ENCODE measurements at regions not wholly inside any gene's neighbourhood (a gene's known extent, or its start where the extent isn't known, plus 50 kb on each side); places are given as distances from the start of the nearest gene placed in this dataset.

DNA sequence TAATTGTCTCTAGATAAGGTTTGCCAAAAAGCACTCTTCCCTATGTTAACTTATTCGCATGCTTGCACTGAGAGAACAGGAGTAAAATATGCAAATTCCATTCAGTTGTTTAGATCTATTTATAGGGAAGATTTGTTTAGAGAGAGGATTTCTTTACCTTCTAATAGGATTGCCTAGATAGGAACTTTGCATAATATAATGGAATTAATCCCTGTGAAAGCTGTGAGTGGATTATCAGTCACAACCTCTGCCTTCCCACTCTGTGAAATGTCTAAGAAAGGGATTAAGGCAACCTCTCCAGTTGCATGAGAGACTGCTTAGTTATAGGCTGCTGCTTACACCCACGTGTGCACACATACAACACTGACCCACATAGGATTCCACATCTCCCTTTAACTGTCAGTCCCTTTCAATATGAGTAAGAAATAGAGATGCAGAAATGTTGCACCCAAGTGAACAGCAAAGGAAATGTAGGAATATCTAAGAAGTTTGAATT is 83.2 kb downstream of the ALG10B start:
- TF ChIP-seq SP3 (tag by site-specific recombination; IDR thresholded peaks at IDR 0.05) = no peak
- CTCF ChIA-PET = no interaction called here
- Histone ChIP-seq H3K36me3 (ENCODE audit: control insufficient read depth in 2 of 2, insufficient read depth in 1 of 2, low read length in 2 of 2) (no peaks in the 10 kb centered on the region), H3K9me3 (ENCODE audit: control insufficient read depth, insufficient read depth, low read depth, low read length) (no peaks in the 10 kb centered on the region), H3K4me1 (ENCODE audit: control insufficient read depth, insufficient read depth, low read length) (no peaks in the 10 kb centered on the region), H3K27ac (ENCODE audit: extremely low read depth, low read depth, low read length) (no peak overlapping the region), H3K4me3 (ENCODE audit: low read depth, low read length) (no peak overlapping the region)
- POLR2A ChIA-PET = no interaction called here

DNA sequence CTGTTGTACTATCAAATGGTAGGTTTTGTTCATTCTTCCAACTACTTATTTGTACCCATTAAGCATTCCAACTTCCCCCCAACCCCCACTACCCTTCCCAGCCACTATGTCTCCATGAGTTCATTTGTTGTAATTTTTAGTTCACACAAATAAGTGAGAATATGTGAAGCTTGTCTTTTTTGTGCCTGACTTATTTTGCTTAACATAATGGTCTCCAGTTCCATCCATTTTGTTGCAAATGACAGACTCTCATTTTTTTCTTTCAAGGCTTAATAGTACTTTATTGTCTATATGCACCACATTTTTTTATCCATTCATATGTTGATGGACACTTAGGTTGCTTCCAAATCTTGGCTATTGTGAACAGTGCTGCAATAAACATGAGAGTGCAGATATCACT is 86.2 kb downstream of the ALG10B start:
- no peak for TF ChIP-seq ZNF707 (tag by site-specific recombination; IDR thresholded peaks at IDR 0.05)
- TF ChIP-seq ZNF274 (IDR thresholded peaks at IDR 0.05; ENCODE audit: low read length) = no peak
- TF ChIP-seq ZNF274 (tag by site-specific recombination; IDR thresholded peaks at IDR 0.05; ENCODE audit: borderline replicate concordance) = no peak
- no peak for TF ChIP-seq ZNF776 (tag by site-specific recombination; IDR thresholded peaks at IDR 0.05; ENCODE audit: borderline replicate concordance)
- TF ChIP-seq ZNF335 (tag by site-specific recombination; conservative IDR thresholded peaks at IDR 0.05) = no peak
- no peak for TF ChIP-seq ZNF24 (tag by site-specific recombination; IDR thresholded peaks at IDR 0.05)
- no peak for TF ChIP-seq ZNF558 (tag by site-specific recombination; IDR thresholded peaks at IDR 0.05)
- TF ChIP-seq ZNF366 (tag by site-specific recombination; conservative IDR thresholded peaks at IDR 0.05) = no peak
- TF ChIP-seq ZNF202 (tag by site-specific recombination; IDR thresholded peaks at IDR 0.05; ENCODE audit: borderline replicate concordance) = no peak
- no peak for TF ChIP-seq OSR2 (tag by site-specific recombination; IDR thresholded peaks at IDR 0.05)
- no peak for TF ChIP-seq ZBTB11 (tag by site-specific recombination; conservative IDR thresholded peaks at IDR 0.05; ENCODE audit: low read depth)
- CTCF ChIA-PET = no interaction called here

DNA sequence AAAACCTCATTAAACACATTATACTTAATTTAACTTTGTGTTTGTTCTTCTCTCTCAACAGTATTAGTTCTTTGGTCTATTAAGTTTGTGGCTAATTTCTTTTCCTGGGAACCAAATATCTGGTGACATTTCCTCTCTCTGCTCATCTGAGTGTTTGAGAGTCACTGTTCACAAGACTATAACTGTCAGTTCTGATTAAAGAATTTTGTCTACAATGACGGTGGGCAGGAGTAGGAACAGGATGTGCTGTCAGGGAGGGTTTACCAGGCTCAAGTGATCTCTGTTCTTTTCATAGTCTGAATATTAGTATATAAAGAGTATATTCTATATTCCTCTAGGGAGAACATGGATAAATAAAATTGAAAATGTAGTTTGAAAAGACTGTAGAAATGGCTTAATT is 92.9 kb downstream of the ALG10B start:
- H3K9me3 ChIP-seq (ENCODE audit: control insufficient read depth, insufficient read depth, low read depth, low read length) = no peaks in the 10 kb centered on the region
- no peak overlapping the region for H3K4me3 ChIP-seq (ENCODE audit: low read depth, low read length)
- no peaks in the 10 kb centered on the region for H3K4me1 ChIP-seq (ENCODE audit: control insufficient read depth, insufficient read depth, low read length)
- no peaks in the 10 kb centered on the region for H3K36me3 ChIP-seq (ENCODE audit: control insufficient read depth in 2 of 2, insufficient read depth in 1 of 2, low read length in 2 of 2)
- ChIA-PET CTCF (no interaction called here), POLR2A (no interaction called here)
- H3K27ac ChIP-seq (ENCODE audit: extremely low read depth, low read depth, low read length) = no peak overlapping the region
- TF ChIP-seq ZNF311 (tag by site-specific recombination; IDR thresholded peaks at IDR 0.05; ENCODE audit: borderline replicate concordance) = no peak
- TF ChIP-seq ZNF658 (tag by site-specific recombination; IDR thresholded peaks at IDR 0.05) = no peak
- no peak for TF ChIP-seq ZEB2 (tag by site-specific recombination; IDR thresholded peaks at IDR 0.05)
- TF ChIP-seq ZFP69B (tag by site-specific recombination; IDR thresholded peaks at IDR 0.05) = no peak
- TF ChIP-seq ZBTB44 (tag by site-specific recombination; IDR thresholded peaks at IDR 0.05) = no peak
- TF ChIP-seq ZNF521 (tag by site-specific recombination; IDR thresholded peaks at IDR 0.05) = no peak
- TF ChIP-seq ZNF488 (tag by site-specific recombination; IDR thresholded peaks at IDR 0.05) = no peak
- no peak for TF ChIP-seq ZNF214 (tag by site-specific recombination; IDR thresholded peaks at IDR 0.05; ENCODE audit: borderline replicate concordance)
- TF ChIP-seq GFI1B (tag by site-specific recombination; IDR thresholded peaks at IDR 0.05) = no peak
- no peak for TF ChIP-seq ZNF473 (tag by site-specific recombination; IDR thresholded peaks at IDR 0.05)
- TF ChIP-seq KLF9 (tag by site-specific recombination; IDR thresholded peaks at IDR 0.05; ENCODE audit: low read depth) = no peak
- no peak for TF ChIP-seq GLI2 (tag by site-specific recombination; IDR thresholded peaks at IDR 0.05; ENCODE audit: borderline replicate concordance, low read depth)
- TF ChIP-seq ZNF692 (tag by site-specific recombination; IDR thresholded peaks at IDR 0.05) = no peak
- no peak for TF ChIP-seq ZNF350 (tag by site-specific recombination; IDR thresholded peaks at IDR 0.05)
- no peak for TF ChIP-seq ZNF560 (tag by site-specific recombination; IDR thresholded peaks at IDR 0.05; ENCODE audit: borderline replicate concordance)

More for the DNA sequence above, 86.2 kb downstream of the ALG10B start:
- Histone ChIP-seq H3K4me1 (ENCODE audit: control insufficient read depth, insufficient read depth, low read length) (no peaks in the 10 kb centered on the region), H3K9me3 (ENCODE audit: control insufficient read depth, insufficient read depth, low read depth, low read length) (no peaks in the 10 kb centered on the region), H3K4me3 (ENCODE audit: low read depth, low read length) (no peak overlapping the region), H3K27ac (ENCODE audit: extremely low read depth, low read depth, low read length) (no peak overlapping the region), H3K36me3 (ENCODE audit: control insufficient read depth in 2 of 2, insufficient read depth in 1 of 2, low read length in 2 of 2) (no peaks in the 10 kb centered on the region)
- POLR2A ChIA-PET = no interaction called here
